ENCODE measurements at regions not wholly inside any gene's neighbourhood (a gene's known extent, or its start where the extent isn't known, plus 50 kb on each side); places are given as distances from the start of the nearest gene placed in this dataset.

DNA sequence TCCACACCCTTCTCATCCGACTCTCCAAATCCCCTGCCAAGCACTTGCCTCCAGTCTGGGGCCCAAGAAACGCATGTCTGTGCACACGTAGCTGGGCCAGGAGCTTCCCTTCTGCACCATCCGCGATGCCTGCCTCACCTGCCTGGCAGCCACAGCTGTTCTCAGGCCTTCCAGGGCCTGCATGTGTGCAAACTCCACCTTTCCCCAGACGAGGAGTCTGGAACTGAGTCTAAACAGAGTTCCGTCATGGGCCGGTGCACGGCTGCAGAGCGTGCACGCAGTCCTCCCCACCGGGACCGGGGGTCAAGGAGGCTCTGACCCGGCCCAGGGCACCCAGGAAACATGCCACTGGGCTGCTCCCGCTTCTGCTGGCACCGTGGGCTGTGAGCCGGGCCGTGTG, 66.8 kb upstream of the SALL3 start:
- Histone ChIP-seq H2BK12ac (ENCODE audit: low read length) (no peak overlapping the region), H3K14ac (ENCODE audit: low read length) (no peak overlapping the region), H3K18ac (ENCODE audit: low read length) (peak overlapping the region; percentile 65), H2BK120ac (ENCODE audit: low read depth, low read length) (no peak overlapping the region), H2BK5ac (ENCODE audit: low read length) (no peak overlapping the region), H3K4me2 (ENCODE audit: insufficient read depth, low read length, poor library complexity, severe bottlenecking) (no peak overlapping the region), H2AFZ (ENCODE audit: low read length) (no peak overlapping the region), H3K27me3 (ENCODE audit: control insufficient read depth in 3 of 3, insufficient read depth in 3 of 3, low read depth in 1 of 3, low read length in 3 of 3) (no peaks in the 10 kb centered on the region), H3K9me3 (replicated peaks in 1 of 2; ENCODE audit: control insufficient read depth in 2 of 2, insufficient read depth in 1 of 2, low read depth in 1 of 2, low read length in 2 of 2) (no peaks in the 10 kb centered on the region), H3K36me3 (replicated peaks in 1 of 2; ENCODE audit: control insufficient read depth in 2 of 2, insufficient read depth in 2 of 2, low read length in 2 of 2) (no peaks in the 10 kb centered on the region), H3K23ac (ENCODE audit: low read depth, low read length, poor library complexity) (no peak overlapping the region), H3K4me1 (ENCODE audit: control insufficient read depth in 2 of 2, insufficient read depth in 1 of 2, low read depth in 1 of 2, low read length in 2 of 2) (no peaks in the 10 kb centered on the region), H3K4me3 (ENCODE audit: low read length in 2 of 2) (peak overlapping the region in 1 of 2 donors; percentile 36), H3K27ac (replicated peaks; ENCODE audit: low read length) (no peak overlapping the region), H3K79me1 (ENCODE audit: low read depth, low read length) (no peaks in the 10 kb centered on the region), H3K4ac (ENCODE audit: low read length) (no peak overlapping the region), H3K9ac (ENCODE audit: low read depth, low read length, poor library complexity) (peak overlapping the region; percentile 50), H2AK5ac (ENCODE audit: low read depth, low read length) (no peak overlapping the region), H4K91ac (ENCODE audit: low read depth, low read length, poor library complexity) (no peak overlapping the region), H2BK15ac (ENCODE audit: low read length) (no peak overlapping the region), H4K8ac (ENCODE audit: low read depth, low read length) (no peak overlapping the region)
- no CpG with 5 or more reads among the region's 18 CpGs for WGBS, 2 donors (ENCODE audit: extremely low coverage in 2 of 2, insufficient read length in 2 of 2, insufficient replicate concordance in 1 of 2)
- DNase-seq (ENCODE audit: low spot score): no peak

DNA sequence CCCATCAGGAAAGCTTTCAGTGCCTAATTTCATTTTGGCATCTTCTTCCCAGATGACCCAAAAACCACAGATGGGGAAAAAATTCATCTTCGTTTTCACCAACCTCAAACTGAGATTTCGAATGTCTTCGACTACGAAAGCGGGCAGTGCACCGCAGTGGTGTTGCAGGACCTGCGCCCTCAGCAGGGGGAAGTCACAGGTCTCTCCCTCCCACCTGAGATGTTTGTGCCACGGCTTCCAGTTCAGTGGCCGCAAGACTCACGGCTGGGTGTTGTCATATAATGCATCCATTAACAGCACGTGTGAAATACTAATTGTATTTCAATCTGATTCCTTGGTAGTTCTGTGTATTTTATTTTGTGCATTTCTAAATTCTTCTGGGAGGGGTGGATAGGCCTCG, 66.2 kb upstream of the SALL3 start:
- H3K27ac ChIP-seq (replicated peaks; ENCODE audit: low read length): no peak overlapping the region
- no peak overlapping the region for H2BK12ac ChIP-seq (ENCODE audit: low read length)
- H3K27me3 ChIP-seq (ENCODE audit: control insufficient read depth in 3 of 3, insufficient read depth in 3 of 3, low read depth in 1 of 3, low read length in 3 of 3): no peaks in the 10 kb centered on the region
- no peaks in the 10 kb centered on the region for H3K79me1 ChIP-seq (ENCODE audit: low read depth, low read length)
- no peak overlapping the region for H2BK5ac ChIP-seq (ENCODE audit: low read length)
- no peak overlapping the region for H2AFZ ChIP-seq (ENCODE audit: low read length)
- no CpG with 5 or more reads among the region's 12 CpGs for WGBS, 2 donors (ENCODE audit: extremely low coverage in 2 of 2, insufficient read length in 2 of 2, insufficient replicate concordance in 1 of 2)
- H3K9ac ChIP-seq (ENCODE audit: low read depth, low read length, poor library complexity): no peak overlapping the region
- H2BK120ac ChIP-seq (ENCODE audit: low read depth, low read length): no peak overlapping the region
- no peak overlapping the region for H4K8ac ChIP-seq (ENCODE audit: low read depth, low read length)
- H3K4me3 ChIP-seq (ENCODE audit: low read length in 2 of 2): no peak overlapping the region
- H2AK5ac ChIP-seq (ENCODE audit: low read depth, low read length): no peak overlapping the region
- H4K91ac ChIP-seq (ENCODE audit: low read depth, low read length, poor library complexity): no peak overlapping the region
- H3K14ac ChIP-seq (ENCODE audit: low read length): peak overlapping the region; percentile 9
- no peaks in the 10 kb centered on the region for H3K36me3 ChIP-seq (replicated peaks in 1 of 2; ENCODE audit: control insufficient read depth in 2 of 2, insufficient read depth in 2 of 2, low read length in 2 of 2)
- DNase-seq (ENCODE audit: low spot score): no peak
- H3K23ac ChIP-seq (ENCODE audit: low read depth, low read length, poor library complexity): no peak overlapping the region
- no peak overlapping the region for H3K4me2 ChIP-seq (ENCODE audit: insufficient read depth, low read length, poor library complexity, severe bottlenecking)
- H2BK15ac ChIP-seq (ENCODE audit: low read length): no peak overlapping the region
- H3K9me3 ChIP-seq (replicated peaks in 1 of 2; ENCODE audit: control insufficient read depth in 2 of 2, insufficient read depth in 1 of 2, low read depth in 1 of 2, low read length in 2 of 2): no peaks in the 10 kb centered on the region
- H3K4me1 ChIP-seq (ENCODE audit: control insufficient read depth in 2 of 2, insufficient read depth in 1 of 2, low read depth in 1 of 2, low read length in 2 of 2): no peaks in the 10 kb centered on the region
- no peak overlapping the region for H3K4ac ChIP-seq (ENCODE audit: low read length)
- H3K18ac ChIP-seq (ENCODE audit: low read length): no peak overlapping the region

DNA sequence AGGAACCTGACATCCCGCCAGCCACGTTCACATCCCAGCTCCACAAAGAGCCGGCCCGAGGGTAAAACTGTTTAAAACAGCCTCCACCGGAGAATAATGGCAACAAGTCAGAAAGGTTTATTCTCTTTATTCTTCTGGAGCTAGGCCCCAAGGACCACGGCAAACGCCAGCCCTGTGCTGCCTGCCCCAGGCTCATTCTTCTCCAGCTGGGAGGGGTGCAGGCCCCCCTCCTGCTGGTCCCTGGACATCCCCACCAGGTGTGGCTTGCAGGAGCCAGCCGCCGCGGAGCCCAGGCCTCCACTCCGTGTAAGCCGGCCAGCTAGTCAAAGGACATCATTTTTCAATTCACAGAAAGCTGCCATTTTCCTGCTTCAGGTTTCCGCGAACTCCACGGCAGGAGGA, 65.8 kb upstream of the SALL3 start:
- peak overlapping the region; percentile 48 for H3K18ac ChIP-seq (ENCODE audit: low read length)
- H2BK5ac ChIP-seq (ENCODE audit: low read length): no peak overlapping the region
- no peak overlapping the region for H2BK12ac ChIP-seq (ENCODE audit: low read length)
- no peak overlapping the region for H2BK120ac ChIP-seq (ENCODE audit: low read depth, low read length)
- H3K36me3 ChIP-seq (replicated peaks in 1 of 2; ENCODE audit: control insufficient read depth in 2 of 2, insufficient read depth in 2 of 2, low read length in 2 of 2): no peaks in the 10 kb centered on the region
- no peak overlapping the region for H3K4me3 ChIP-seq (ENCODE audit: low read length in 2 of 2)
- H4K91ac ChIP-seq (ENCODE audit: low read depth, low read length, poor library complexity): no peak overlapping the region
- H3K14ac ChIP-seq (ENCODE audit: low read length): no peak overlapping the region
- no peak overlapping the region for H4K8ac ChIP-seq (ENCODE audit: low read depth, low read length)
- H2AK5ac ChIP-seq (ENCODE audit: low read depth, low read length): peak overlapping the region; percentile 61
- no peaks in the 10 kb centered on the region for H3K4me1 ChIP-seq (ENCODE audit: control insufficient read depth in 2 of 2, insufficient read depth in 1 of 2, low read depth in 1 of 2, low read length in 2 of 2)
- no peak overlapping the region for H2AFZ ChIP-seq (ENCODE audit: low read length)
- no peak overlapping the region for H3K4ac ChIP-seq (ENCODE audit: low read length)
- H3K9ac ChIP-seq (ENCODE audit: low read depth, low read length, poor library complexity): peak overlapping the region; percentile 44
- no peak for DNase-seq (ENCODE audit: low spot score)
- H3K27me3 ChIP-seq (ENCODE audit: control insufficient read depth in 3 of 3, insufficient read depth in 3 of 3, low read depth in 1 of 3, low read length in 3 of 3): no peaks in the 10 kb centered on the region
- WGBS, 2 donors (ENCODE audit: extremely low coverage in 2 of 2, insufficient read length in 2 of 2, insufficient replicate concordance in 1 of 2): no CpG with 5 or more reads among the region's 15 CpGs
- H3K23ac ChIP-seq (ENCODE audit: low read depth, low read length, poor library complexity): peak overlapping the region; percentile 68
- no peak overlapping the region for H3K27ac ChIP-seq (replicated peaks; ENCODE audit: low read length)
- H2BK15ac ChIP-seq (ENCODE audit: low read length): no peak overlapping the region
- no peaks in the 10 kb centered on the region for H3K79me1 ChIP-seq (ENCODE audit: low read depth, low read length)
- no peaks in the 10 kb centered on the region for H3K9me3 ChIP-seq (replicated peaks in 1 of 2; ENCODE audit: control insufficient read depth in 2 of 2, insufficient read depth in 1 of 2, low read depth in 1 of 2, low read length in 2 of 2)
- H3K4me2 ChIP-seq (ENCODE audit: insufficient read depth, low read length, poor library complexity, severe bottlenecking): no peak overlapping the region

DNA sequence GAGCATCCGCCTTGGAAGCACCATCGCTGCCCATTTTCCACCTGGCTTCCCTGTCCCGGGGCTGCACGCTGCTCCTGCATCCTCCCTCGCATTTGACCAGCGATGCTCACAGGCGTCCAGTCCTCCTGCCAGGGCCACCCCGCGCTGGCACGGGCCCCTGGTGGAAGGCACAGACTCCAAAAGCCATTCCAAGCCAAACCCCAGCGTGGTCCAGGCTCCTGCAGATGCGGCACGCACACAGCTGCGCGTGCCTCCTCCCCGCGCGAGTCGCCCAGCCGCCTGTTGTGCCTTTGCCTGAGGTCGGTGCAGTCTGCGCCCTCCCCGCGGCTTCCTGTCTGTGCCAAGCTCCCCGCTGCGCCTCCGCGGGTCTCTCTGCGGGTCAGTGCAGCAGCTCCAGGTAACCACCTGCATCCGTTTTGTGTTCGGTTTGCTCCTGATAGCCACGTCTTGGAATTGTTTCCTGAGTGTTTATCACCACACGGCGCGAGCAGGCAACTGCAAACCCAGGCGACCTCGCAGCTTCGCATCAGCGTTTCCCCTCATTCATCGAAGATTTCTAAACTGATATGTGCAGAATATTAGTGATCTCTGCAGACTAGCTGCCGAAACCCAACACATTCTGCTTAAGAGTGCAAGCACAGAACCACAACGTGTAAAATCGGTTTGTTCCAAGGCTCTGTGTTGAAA, 65.2 kb upstream of the SALL3 start:
- no peak overlapping the region for H2BK15ac ChIP-seq (ENCODE audit: low read length)
- H3K4me3 ChIP-seq (ENCODE audit: low read length in 2 of 2): no peak overlapping the region
- H3K27me3 ChIP-seq (ENCODE audit: control insufficient read depth in 3 of 3, insufficient read depth in 3 of 3, low read depth in 1 of 3, low read length in 3 of 3): no peaks in the 10 kb centered on the region
- WGBS, 2 donors (ENCODE audit: extremely low coverage in 2 of 2, insufficient read length in 2 of 2, insufficient replicate concordance in 1 of 2): no CpG with 5 or more reads among the region's 43 CpGs
- no peak overlapping the region for H2BK120ac ChIP-seq (ENCODE audit: low read depth, low read length)
- no peak overlapping the region for H4K8ac ChIP-seq (ENCODE audit: low read depth, low read length)
- peak overlapping the region; percentile 61 for H2AK5ac ChIP-seq (ENCODE audit: low read depth, low read length)
- H4K91ac ChIP-seq (ENCODE audit: low read depth, low read length, poor library complexity): no peak overlapping the region
- peak overlapping the region; percentile 54 for H3K9ac ChIP-seq (ENCODE audit: low read depth, low read length, poor library complexity)
- peak overlapping the region; percentile 82 for H2BK12ac ChIP-seq (ENCODE audit: low read length)
- H3K4me2 ChIP-seq (ENCODE audit: insufficient read depth, low read length, poor library complexity, severe bottlenecking): no peak overlapping the region
- H3K9me3 ChIP-seq (replicated peaks in 1 of 2; ENCODE audit: control insufficient read depth in 2 of 2, insufficient read depth in 1 of 2, low read depth in 1 of 2, low read length in 2 of 2): no peaks in the 10 kb centered on the region
- no peaks in the 10 kb centered on the region for H3K4me1 ChIP-seq (ENCODE audit: control insufficient read depth in 2 of 2, insufficient read depth in 1 of 2, low read depth in 1 of 2, low read length in 2 of 2)
- no peaks in the 10 kb centered on the region for H3K79me1 ChIP-seq (ENCODE audit: low read depth, low read length)
- no peak overlapping the region for H2AFZ ChIP-seq (ENCODE audit: low read length)
- H3K27ac ChIP-seq (replicated peaks; ENCODE audit: low read length): no peak overlapping the region
- no peak for DNase-seq (ENCODE audit: low spot score)
- H3K36me3 ChIP-seq (replicated peaks in 1 of 2; ENCODE audit: control insufficient read depth in 2 of 2, insufficient read depth in 2 of 2, low read length in 2 of 2): no peaks in the 10 kb centered on the region
- H3K14ac ChIP-seq (ENCODE audit: low read length): no peak overlapping the region
- H3K18ac ChIP-seq (ENCODE audit: low read length): peak overlapping the region; percentile 85
- no peak overlapping the region for H2BK5ac ChIP-seq (ENCODE audit: low read length)
- no peak overlapping the region for H3K4ac ChIP-seq (ENCODE audit: low read length)
- peak overlapping the region; percentile 68 for H3K23ac ChIP-seq (ENCODE audit: low read depth, low read length, poor library complexity)

Measured in neuronal stem cell (in vitro differentiated cells).